Heart left ventricle (tissue), 16 donors: ENCODE measurements at regions not wholly inside any gene's neighbourhood (a gene's known extent, or its start where the extent isn't known, plus 50 kb on each side); places are given as distances from the start of the nearest gene placed in this dataset.

Experiments
- ATAC-seq, 4 donors: fragments of 200-7000 bp; cut with Tn5 transposase; one replicate each; pipeline ENCODE4 v1.9.1; 2020 to 2022; ENCODE audit warnings: moderate library complexity in 4 of 4, mild to moderate bottlenecking in 3 of 4, moderate number of reproducible peaks in 1 of 4
- DNase-seq, 5 donors: peaks; one replicate each; pipeline ENCODE4 v3.0.0-alpha.2; 2020
- H3K27ac ChIP-seq, 12 donors: fragments of 200-600 bp; sonication (generic) in 4 of 12; one replicate each; pipeline versions ENCODE4 v1.5.0 to v1.8.0; 2016 to 2022; ENCODE audit warnings: mild to moderate bottlenecking in 2 of 12
- H3K27me3 ChIP-seq, 9 donors: fragments of 200-600 bp; sonication (generic) in 2 of 9; one replicate each; pipeline versions ENCODE4 v1.5.1 to v1.8.0; 2016 to 2022; ENCODE audit warnings: mild to moderate bottlenecking in 3 of 9
- H3K36me3 ChIP-seq, 9 donors: fragments of 200-600 bp; sonication (generic) in 2 of 9; one replicate each; pipeline versions ENCODE4 v1.5.0 to v1.8.0; 2018 to 2022; ENCODE audit warnings: mild to moderate bottlenecking in 2 of 9
- H3K4me1 ChIP-seq, 12 donors: fragments of 200-600 bp; sonication (generic) in 4 of 12; one replicate each; pipeline versions ENCODE4 v1.5.0 to v1.8.0; 2016 to 2022; ENCODE audit warnings: mild to moderate bottlenecking in 3 of 12
- H3K4me3 ChIP-seq, 12 donors: fragments of 200-600 bp; sonication (generic) in 4 of 12; one replicate each; pipeline versions ENCODE4 v1.5.0 to v1.8.0; 2017 to 2022; ENCODE audit warnings: mild to moderate bottlenecking in 9 of 12, moderate library complexity in 4 of 12
- H3K9me3 ChIP-seq, 12 donors: fragments of 200-600 bp; sonication (generic) in 4 of 12; one replicate each; pipeline versions ENCODE4 v1.5.0 to v1.8.0; 2016 to 2022; ENCODE audit warnings: mild to moderate bottlenecking in 1 of 12
- CTCF ChIP-seq, 12 donors: fragments of 200-600 bp; sonication (generic) in 4 of 12; IDR thresholded peaks; one replicate each; pipeline versions ENCODE4 v1.5.0 to v1.8.0; 2018 to 2022; ENCODE audit warnings: antibody characterized with exemption in 12 of 12, mild to moderate bottlenecking in 5 of 12
- POLR2A ChIP-seq, 2 donors: fragments of 450-650 bp; IDR thresholded peaks; one replicate each; pipeline ENCODE4 v1.6.1; 2017; ENCODE audit warnings: antibody characterized with exemption in 2 of 2, mild to moderate bottlenecking in 2 of 2, moderate library complexity in 2 of 2
- WGBS, 4 donors: extraction: QIAGEN DNeasy Blood & Tissue Kit in 2 of 4; methylation state at CpG; one replicate each; pipeline versions ENCODE4 v1.1.5 to v1.1.7; 2013 to 2018; 5-methylcytosine and 5-hydroxymethylcytosine counted together
- intact Hi-C, 10 donors: fragments of 100-400 bp; cut with DNase I; formaldehyde crosslinking; loops; one replicate each; pipeline versions ENCODE4 v1.11.1 to v1.14.2; 2022
- donor health status: ischemic (EF 13 %, LVEDD 7.1; RV severe dilation, severe dysfunction).
- donor health status: healthy with polysubstance abuse.
- donor health status: DM: no; HTN: yes; CAD: no.
- donor health status: DM: no; HTN: no; CAD: no.
- donor health status: ischemic (EF 25% LVEDD 6.9; RV normal size, moderate dysfunction).
- donor health status: ischemic (EF 25% LVEDD 5.7; RV mildly dilated, moderate dysfunction).
- donor health status: healthy.
- donor health status: DM: yes; HTN: yes; CAD: no.
- donor health status: ischemic (EF 35%, LVEDD 5.7; RV mildly dilated, moderate dysfunction).
- donor health status: nonischemic (EF 11% LVEDD 7.7; RV severe dilation, severe dysfunction).
- donor health status: DM: yes; HTN: yes; CAD: no.
- donor health status: PGD.
- donor health status: ischemic (EF 29% LVEDD 5.4; RV normal size, mild dysfunction).
- donor health status: nonischemic (EF 23%, LVEDD 6.1; RV moderate dilation, normal function).

GRCh38 chr15:45829336-45830153 lies 194.7 kb downstream of the SQOR start:
- intact Hi-C loops: no loop called here

GRCh38 chr15:45831787-45832186 lies 197.0 kb downstream of the SQOR start:
- H3K4me1 ChIP-seq: no peaks in the 10 kb centered on the region
- H3K4me3 ChIP-seq: no peak overlapping the region
- TF ChIP-seq CTCF (IDR thresholded peaks at IDR 0.05) (no peak), POLR2A (IDR thresholded peaks at IDR 0.05) (no peak)
- no peaks in the 10 kb centered on the region for H3K36me3 ChIP-seq
- no peak overlapping the region for H3K27ac ChIP-seq
- DNase-seq: no peak
- no peaks in the 10 kb centered on the region for H3K9me3 ChIP-seq
- no peaks in the 10 kb centered on the region for H3K27me3 ChIP-seq
- WGBS, 4 donors: 54 to 74% (median 61%) methylated on average over 6 of the region's 6 CpGs
- intact Hi-C loops: no loop called here
- ATAC-seq: no peak

More at GRCh38 chr15:45829336-45830153, 194.7 kb downstream of the SQOR start:
- no peaks in the 10 kb centered on the region for H3K9me3 ChIP-seq
- no peaks in the 10 kb centered on the region for H3K27me3 ChIP-seq
- TF ChIP-seq POLR2A (IDR thresholded peaks at IDR 0.05): no peak
- no peak for TF ChIP-seq CTCF (IDR thresholded peaks at IDR 0.05)
- ATAC-seq: no peak
- WGBS, 4 donors: 82 to 89% (median 84%) methylated on average over 8 to 15 of the region's 15 CpGs
- H3K27ac ChIP-seq: no peak overlapping the region
- DNase-seq: no peak
- no peak overlapping the region for H3K4me3 ChIP-seq
- no peaks in the 10 kb centered on the region for H3K4me1 ChIP-seq
- H3K36me3 ChIP-seq: no peaks in the 10 kb centered on the region

GRCh38 chr15:45834622-45835021 lies 199.8 kb downstream of the SQOR start:
- DNase-seq (no peak), ATAC-seq (no peak)
- no peaks in the 10 kb centered on the region for H3K36me3 ChIP-seq
- TF ChIP-seq CTCF (IDR thresholded peaks at IDR 0.05) (no peak), POLR2A (IDR thresholded peaks at IDR 0.05) (no peak)
- H3K9me3 ChIP-seq: no peaks in the 10 kb centered on the region
- H3K27ac ChIP-seq: no peak overlapping the region
- no peaks in the 10 kb centered on the region for H3K27me3 ChIP-seq
- WGBS, 4 donors: 78 to 86% (median 84%) methylated on average over 3 of the region's 3 CpGs
- no peak overlapping the region for H3K4me3 ChIP-seq
- no peaks in the 10 kb centered on the region for H3K4me1 ChIP-seq
- intact Hi-C loops: no loop called here

- intact Hi-C loops: no loop called here
- Histone ChIP-seq H3K27me3 (peaks cover 0 to 13% (median 0%) of the 10 kb centered on the region in 9 donors), H3K27ac (no peak overlapping the region), H3K4me3 (no peak overlapping the region), H3K36me3 (no peaks in the 10 kb centered on the region), H3K4me1 (no peaks in the 10 kb centered on the region), H3K9me3 (no peaks in the 10 kb centered on the region)
- TF ChIP-seq POLR2A (IDR thresholded peaks at IDR 0.05) (no peak), CTCF (IDR thresholded peaks at IDR 0.05) (no peak)
- ATAC-seq (no peak), DNase-seq (no peak)
- 90 to 95% (median 93%) methylated on average over 1 of the region's 1 CpG for WGBS, 4 donors
Observed at GRCh38 chr15:45842151-45842550, 207.3 kb downstream of the SQOR start.
